ENCODE measurements at regions not wholly inside any gene's neighbourhood (a gene's known extent, or its start where the extent isn't known, plus 50 kb on each side); places are given as distances from the start of the nearest gene placed in this dataset.

DNA sequence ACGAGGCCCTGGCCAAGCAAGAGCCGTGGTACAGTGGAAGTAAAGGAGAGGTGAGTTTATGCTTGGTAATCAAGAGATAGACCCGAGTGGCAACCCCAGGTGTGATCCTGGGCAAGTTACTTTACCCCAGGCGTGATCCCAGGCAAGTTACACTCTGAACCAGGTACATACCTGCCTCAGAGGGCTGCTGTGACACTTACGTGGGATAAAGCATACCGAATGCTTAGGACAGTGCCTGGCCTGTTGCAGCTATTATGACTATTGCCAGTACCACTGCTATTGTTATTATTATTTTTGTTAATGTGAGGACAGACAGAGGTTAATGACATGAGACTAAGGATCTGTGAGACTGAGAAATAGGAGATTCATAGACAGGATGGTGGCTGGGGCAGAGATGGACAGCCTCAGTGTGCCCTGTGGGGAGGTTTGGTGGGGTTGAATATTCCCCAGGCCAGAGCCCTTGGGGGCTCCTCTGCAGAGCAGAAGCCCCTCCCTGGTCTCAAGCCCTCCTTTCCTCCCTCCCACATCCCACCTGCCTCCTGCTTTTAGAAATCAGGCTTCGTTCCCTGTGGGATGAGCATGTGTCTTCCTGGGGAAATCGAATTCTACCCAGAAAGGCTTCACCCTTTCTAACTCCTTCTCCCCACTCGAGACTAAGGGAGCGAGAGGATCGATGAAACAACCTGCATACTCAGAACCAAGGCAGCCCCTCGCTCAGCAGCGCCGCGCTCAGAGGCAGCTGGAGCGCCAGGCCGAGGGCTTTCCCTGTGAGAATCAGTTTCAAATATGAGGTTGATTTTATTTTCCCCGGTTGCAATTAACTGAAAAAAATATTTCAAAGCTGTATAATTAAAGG lies 62.0 kb upstream of the SIX3 start:
- no peak for DNase-seq (ENCODE audit: low read depth in 2 of 2)

DNA sequence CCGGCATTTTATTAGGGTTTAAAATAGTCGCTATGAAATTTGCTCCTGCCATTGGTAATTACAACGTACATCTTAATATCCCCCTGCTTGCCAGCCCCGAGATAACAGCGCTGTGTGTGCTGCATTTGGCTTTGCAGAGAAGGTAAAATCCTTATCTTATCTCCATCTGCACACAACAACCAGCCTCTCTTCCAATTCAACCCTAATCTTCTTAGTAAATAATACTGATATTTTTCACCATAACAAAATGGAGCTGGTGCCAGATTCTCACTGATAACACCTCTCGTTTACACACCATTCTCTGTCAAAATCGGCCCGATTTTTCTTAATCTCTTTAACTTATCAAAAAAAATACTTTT lies 61.4 kb upstream of the SIX3 start:
- no peak for DNase-seq (ENCODE audit: low read depth in 2 of 2)

DNA sequence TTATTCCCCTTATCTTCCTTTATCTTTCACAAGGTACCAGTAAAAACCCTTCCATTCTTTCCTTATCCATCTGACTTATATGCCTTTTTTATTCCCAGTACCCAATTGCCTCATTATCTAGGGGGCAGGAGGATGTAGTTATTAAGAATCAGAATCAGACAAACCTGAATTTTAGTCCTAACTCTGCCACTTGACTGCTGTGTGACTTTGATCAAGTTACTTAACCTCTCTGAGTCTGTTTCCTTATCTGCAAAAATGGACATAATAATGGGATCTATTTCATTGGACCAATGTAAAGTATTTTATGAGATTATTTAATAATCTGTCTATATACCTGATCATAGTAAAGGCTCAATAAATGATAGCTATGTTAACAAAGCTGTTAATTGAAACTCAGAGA lies 59.6 kb upstream of the SIX3 start:
- DNase-seq (ENCODE audit: low read depth in 2 of 2), result no peak

DNA sequence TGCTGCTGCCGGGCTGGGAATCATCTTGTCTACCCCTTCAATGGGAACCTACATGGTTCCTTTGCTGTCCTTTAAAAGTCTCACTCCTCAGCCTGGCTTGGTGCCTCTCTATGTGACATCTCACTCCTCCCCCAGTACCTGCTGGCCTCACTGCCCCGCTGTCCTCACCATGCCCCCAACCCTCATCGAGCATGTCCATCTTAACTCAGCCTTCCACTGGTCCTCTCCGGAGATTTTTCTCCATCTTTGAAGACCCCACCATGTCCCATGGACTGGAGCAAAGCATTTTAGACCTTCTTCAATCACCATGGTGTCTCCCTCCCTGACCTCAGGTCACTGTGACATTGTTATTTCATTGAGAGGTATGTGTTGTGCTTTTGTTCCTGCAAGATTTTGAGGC lies 58.1 kb upstream of the SIX3 start:
- DNase-seq (ENCODE audit: low read depth in 2 of 2), result no peak

DNA sequence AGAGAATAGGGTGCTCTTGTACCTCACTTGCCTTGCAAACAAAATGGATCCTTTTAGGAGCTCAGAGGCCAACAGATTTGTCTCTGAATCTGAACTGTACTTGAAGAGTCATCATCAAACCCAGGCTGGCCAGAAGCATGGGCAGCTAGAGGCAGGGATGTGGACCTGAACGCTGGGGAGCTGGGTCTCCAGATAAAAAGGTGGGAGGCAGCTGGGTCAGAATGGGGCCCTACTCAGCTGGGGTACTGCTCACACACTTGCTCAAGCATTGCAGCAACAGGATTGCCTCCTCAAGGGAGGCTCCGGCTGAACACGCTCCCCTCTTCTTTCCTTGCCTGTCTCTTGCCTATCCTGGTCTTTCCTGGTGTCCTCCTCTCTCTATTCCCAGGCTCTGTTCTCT lies 57.3 kb upstream of the SIX3 start:
- DNase-seq (ENCODE audit: low read depth in 2 of 2), result no peak

DNA sequence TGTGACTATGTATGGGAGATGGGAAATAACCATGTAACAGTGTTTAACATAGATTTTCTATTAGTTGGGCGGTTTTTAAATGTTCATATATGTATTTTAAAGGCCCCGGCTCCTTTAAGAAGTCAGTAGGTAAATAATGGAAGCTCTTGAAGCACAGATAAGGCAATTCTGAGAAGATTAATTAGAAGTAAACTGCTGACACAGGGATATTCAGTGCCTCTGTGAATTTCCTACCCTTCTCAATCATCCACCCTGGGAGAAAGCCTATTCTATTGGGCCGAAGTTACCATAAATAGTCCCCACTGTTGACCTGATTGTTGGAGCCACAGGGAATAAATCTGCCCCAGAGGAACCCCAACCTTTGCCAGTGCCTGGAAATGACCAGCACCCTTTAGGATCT lies 56.8 kb upstream of the SIX3 start:
- no peak for DNase-seq (ENCODE audit: low read depth in 2 of 2)

DNA sequence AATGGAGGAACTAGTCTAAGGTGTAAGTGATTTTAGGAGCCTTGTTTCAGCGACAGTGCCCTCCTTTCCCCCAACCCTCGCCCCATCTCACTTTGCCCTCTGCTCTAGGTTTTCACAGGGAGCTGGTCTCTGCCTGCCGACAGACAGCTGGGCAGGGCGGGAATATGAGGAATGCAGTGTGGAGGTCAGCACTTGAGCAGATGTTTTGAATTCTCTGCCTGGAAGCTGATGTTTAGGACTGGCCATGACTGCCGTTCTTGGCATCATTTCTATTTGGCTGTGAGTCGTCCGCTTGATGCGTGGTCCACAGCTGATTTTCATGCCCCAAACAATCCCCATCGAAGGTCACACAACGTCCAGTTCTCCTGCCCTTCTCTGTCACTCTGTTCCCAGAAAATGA lies 55.1 kb upstream of the SIX3 start:
- DNase-seq (ENCODE audit: low read depth in 2 of 2), result no peak

DNA sequence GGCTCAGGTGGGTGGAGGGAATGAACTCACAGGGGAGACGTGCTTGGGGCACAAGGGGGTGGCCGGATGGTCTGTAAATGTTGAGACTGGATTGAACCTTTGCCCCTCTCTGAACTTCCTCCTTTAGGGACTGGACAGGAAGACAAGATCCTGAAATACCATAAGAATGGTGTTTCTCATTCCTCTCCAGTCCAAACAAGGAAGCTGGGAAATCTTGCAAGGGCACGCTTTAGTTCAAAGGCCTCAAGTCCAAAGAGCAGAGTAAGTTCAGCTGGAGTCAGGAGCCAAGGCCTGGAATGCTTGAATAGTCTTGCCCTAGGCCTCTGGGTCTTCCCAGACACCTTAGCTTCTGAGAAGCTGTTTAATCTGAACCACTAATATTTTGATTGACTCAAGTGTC lies 52.4 kb upstream of the SIX3 start:
- DNase-seq (ENCODE audit: low read depth in 2 of 2), result no peak

All from stimulated activated CD8-positive, alpha-beta memory T cell treated with anti-CD3 and anti-CD28 coated beads, Interleukin-15, amount 100 ng/mL, for 48 hours (primary cell).